HG03442 (cell line): ENCODE measurements at regions not wholly inside any gene's neighbourhood (a gene's known extent, or its start where the extent isn't known, plus 50 kb on each side); places are given as distances from the start of the nearest gene placed in this dataset.
A peak's percentile ranks its signal among the peaks of the same experiment; 100 is the strongest.

ENCODE experiments used
- ATAC-seq: cut with Tn5 transposase; IDR thresholded peaks from one replicate; pipeline ENCODE4 v1.9.1; 2021; ENCODE audit warnings: mild to moderate bottlenecking, moderate library complexity; ENCODE audit not compliant: unreplicated experiment

DNA sequence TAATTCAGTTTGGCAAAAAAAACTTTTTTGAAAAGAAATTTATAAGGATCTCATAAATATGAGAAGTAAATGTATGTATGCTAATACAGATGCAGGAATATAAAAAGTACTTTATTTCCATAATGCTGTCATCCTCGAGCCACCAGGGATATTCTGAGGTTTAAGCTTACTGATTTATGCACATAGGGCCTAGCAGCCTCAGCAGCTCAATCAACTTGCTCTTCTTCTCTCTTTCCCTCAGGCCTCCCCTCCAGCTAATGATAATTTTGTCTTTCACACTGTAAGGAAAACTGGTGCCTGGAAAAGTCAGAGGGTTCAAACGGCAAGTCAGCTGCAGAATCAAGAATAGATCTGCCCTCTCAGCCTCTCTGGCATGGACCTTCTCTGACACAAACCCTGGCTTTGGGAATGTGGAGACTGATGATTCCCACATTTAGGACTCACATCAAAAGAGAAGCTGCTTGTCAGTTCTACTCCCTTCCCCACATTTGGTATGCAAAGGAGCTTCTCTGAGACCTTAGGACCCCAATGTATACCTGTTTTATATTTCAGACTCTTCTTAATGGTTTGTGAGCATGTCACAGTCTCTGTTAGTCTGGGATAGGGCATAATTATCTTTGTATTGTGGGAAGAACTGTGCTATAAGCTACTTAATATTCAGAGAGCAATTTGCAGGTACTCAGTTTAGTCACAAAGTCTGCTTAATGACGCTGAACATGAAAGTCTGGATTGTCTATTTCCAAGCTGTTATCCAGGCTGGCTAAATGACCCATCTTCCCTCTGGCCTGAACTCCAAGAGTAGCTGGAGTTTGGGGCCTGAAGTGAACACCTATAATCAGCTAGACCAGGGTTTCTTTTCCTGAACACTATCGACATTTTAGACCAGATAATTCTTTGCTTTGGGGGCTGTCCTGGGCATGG lies 52.1 kb upstream of the DIPK1A start:
- no peak for ATAC-seq

DNA sequence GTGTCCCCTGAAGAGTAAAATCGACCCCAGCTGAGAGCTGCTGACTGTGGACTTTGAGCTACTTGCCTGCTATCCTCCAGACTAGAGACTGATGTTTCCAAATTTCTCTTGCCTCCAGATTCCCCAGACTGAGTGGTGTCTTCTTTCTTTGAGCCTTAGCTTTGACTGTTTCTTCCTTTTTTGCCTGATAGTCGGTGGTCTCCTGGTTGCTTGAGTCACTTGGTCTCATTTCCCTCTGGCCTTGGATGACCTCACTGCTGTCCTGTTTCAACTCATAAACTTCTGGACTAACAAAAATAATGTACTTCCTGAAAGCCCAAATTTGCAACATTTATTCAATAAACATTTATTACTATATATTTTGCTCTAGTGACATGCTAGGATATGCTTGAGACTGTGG lies 52.9 kb upstream of the DIPK1A start:
- no peak for ATAC-seq

DNA sequence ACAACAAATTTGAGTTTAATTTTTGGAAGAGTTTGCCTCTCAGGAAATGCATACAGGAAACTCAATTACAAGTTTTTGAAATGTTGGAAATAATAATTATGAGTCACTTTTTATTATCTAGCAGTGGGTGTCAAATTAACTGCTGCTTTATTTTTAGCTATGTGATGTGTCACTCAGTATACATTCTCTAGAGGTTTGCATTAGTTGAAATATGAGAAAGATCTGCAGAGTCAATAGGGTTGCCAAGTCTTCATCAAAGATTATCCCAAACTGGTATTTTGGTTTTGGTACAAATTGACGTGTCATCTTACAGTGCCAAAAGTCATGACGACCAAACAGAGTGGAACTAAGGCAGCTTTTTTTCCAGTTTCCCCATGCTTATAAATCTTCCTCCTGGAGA lies 54.3 kb upstream of the DIPK1A start:
- ATAC-seq: no peak

DNA sequence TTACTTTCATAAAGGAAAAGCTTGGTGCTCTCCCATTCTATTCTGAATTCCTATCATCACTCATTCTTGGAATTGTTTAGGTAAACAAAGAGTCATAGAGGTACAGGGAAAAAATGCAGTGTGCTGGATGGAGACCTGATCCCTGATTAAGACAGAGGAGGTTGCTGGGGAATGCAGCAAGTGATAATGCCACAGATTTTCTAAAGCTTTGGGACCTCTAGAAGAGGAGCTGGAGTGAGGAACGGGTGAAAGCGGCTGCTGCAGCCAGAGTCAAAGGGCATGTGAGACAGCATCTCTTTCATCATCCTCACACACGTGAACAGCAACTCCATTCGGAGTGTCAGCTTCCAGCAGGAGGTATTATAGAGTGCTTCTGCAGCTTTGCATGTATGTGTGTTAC lies 54.9 kb upstream of the DIPK1A start:
- ATAC-seq: no peak

DNA sequence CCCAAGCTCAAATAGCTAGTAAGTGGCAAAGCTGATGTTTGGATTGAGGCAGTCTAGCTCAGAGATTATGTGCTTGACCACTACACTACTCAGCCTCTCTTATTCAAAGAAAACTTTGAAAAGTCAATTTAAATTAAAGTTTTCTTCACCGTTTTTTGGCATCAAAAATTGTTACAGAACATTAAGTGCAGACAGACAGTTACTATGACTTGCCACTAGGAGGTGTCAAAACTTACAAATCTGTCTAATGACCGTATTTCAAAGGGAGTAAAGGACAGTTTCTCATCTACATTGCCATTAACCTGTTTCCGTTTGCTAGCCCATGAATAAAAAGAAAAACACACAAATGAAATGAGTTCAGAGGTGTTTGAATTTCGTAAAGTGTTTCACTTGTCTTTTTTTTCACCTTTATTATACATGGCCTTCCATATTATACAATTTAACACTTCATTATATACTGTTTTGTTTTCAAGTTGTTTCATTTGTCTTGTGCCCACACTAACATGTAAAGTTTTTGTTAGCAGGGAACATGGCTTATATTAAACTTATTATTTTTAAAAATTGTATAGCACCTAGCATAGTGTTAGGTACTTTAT lies 57.4 kb upstream of the MTF2 start:
- ATAC-seq: peak; percentile 67

DNA sequence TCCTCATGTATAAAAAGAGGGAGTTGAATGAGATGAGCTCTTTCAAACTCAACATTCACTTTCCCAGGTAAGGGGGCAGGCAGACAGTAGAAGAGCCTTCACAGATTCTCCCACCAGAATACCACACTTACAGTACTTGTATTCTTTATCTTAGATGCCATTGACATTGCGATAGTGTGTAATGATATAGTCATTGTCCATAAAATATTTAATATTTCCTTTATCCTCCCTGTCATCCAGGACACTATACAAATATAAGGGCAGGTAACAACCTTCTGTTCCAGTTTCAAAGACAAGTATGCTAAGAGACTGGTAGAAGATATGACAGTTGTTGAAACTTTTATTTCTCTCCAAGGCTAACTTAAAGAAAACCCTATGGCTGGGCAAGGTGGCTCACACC lies 56.5 kb upstream of the MTF2 start:
- no peak for ATAC-seq

DNA sequence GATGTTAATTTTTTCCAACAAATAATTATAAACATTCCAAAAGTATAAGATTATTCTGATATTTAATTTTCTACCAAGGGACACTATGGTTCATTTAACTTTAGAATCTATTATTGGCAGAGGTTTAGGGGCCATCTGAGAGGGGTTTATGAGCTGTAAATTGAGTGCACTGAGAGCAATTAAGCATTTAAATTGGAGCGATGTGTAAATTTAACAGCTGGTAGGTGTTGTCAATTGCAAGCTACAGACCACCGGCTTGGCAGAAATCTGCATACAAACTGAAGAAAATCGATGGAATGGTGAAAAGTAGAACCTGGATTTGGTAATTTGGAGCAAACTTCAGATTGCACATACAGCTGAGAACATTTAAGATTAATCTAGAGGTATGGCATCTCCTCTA lies 55.8 kb upstream of the MTF2 start:
- no peak for ATAC-seq

DNA sequence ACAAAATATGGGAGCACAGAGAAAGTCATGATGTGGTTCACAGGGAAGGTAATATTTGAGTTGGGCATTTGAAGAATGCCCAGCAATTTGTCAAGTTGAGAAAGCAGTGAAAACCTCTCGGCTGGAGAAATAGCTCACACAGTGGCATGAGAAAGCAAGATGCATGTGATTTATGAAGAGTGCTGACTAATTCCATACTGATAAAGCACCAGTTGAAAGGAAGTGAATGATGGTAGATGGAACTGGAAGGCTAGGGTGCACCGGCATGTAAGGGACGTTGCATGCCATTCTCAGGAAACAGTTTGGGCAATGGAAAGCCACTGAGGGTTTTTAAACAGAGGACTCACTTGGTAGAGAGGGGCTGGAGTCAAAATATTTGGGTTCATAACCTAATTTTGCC lies 53.5 kb upstream of the MTF2 start:
- no peak for ATAC-seq

DNA sequence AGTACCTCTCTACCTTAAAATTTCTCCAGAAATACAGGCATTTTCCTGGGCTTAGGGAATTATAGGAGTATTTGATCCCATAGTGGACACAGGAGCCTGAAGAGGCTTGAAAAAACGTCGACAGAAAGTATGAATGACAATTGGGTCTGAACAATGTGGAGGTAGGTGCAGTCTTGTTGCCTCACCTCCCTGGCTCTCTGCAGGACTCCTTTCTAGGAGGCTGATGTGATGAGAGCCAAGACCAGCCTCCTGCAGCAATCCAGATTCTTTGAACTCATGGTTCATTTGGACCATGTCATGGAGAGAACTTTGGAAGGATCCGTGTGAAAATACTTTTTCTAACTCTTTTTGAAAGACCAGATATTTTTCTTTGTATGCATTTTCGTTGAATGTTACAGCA lies 50.5 kb upstream of the MTF2 start:
- ATAC-seq: no peak
